ENCODE measurements at regions not wholly inside any gene's neighbourhood (a gene's known extent, or its start where the extent isn't known, plus 50 kb on each side); places are given as distances from the start of the nearest gene placed in this dataset.
"Not testable (repeated sequence)": the region's sequence is repeated elsewhere in the genome, so short reads cannot be mapped to it uniquely, and the experiment has no call there.

GRCh38 chr1:200257235-200257634, 152.6 kb downstream of the ZNF281 start:
- Histone ChIP-seq H2AFZ (ENCODE audit: low read length) (no peak overlapping the region), H3K4me1 (ENCODE audit: insufficient read depth, low read length) (peaks cover 31% of the 10 kb centered on the region), H3K9me3 (ENCODE audit: low read length) (no peaks in the 10 kb centered on the region), H3K79me2 (ENCODE audit: insufficient read depth, low read length) (no peaks in the 10 kb centered on the region), H3K9ac (ENCODE audit: insufficient read depth, low read depth, low read length) (no peak overlapping the region), H3K36me3 (replicated peaks in 1 of 2; ENCODE audit: control insufficient read depth in 1 of 2, insufficient read depth in 2 of 2, low read length in 2 of 2) (no peaks in the 10 kb centered on the region), H3K27me3 (ENCODE audit: control insufficient read depth in 1 of 2, insufficient read depth in 2 of 2, low read length in 2 of 2) (no peaks in the 10 kb centered on the region; a peak in 2 of 5 replicates), H3K4me3 (replicated peaks in 1 of 3; ENCODE audit: insufficient read depth in 1 of 3, low read depth in 2 of 3, low read length in 3 of 3) (no peak overlapping the region), H3K27ac (ENCODE audit: extremely low read length, insufficient read depth, low read length) (no peak overlapping the region), H3K4me2 (ENCODE audit: low read depth, low read length) (no peak overlapping the region), H4K20me1 (ENCODE audit: insufficient read depth, low read length) (no peaks in the 10 kb centered on the region)
- CTCF ChIA-PET (ENCODE audit: low intra/inter-chr PET ratio, low total read pairs) = no interaction called here
- in situ Hi-C loops (cut with HindIII; ENCODE audit: extremely low pct_ligation_motif_present, low pct_unique_long_range_greater_than_20kb) = loop anchor here (25.0 kb wide), 1 partner anchor 570 kb away; no protein-coding TSS in a partner anchor
- TF ChIP-seq ZNF558 (CRISPR knock-in tag; IDR thresholded peaks at IDR 0.05; ENCODE audit: borderline replicate concordance) (no peak), ZSCAN21 (CRISPR knock-in tag; IDR thresholded peaks at IDR 0.05; ENCODE audit: borderline replicate concordance) (no peak), NFIB (CRISPR knock-in tag; IDR thresholded peaks at IDR 0.05; ENCODE audit: borderline replicate concordance) (no peak), POLR2AphosphoS2 (IDR thresholded peaks at IDR 0.05; ENCODE audit: low read depth, low read length) (no peak), ZBTB49 (CRISPR knock-in tag; IDR thresholded peaks at IDR 0.05; ENCODE audit: borderline replicate concordance) (no peak)
- TF ChIP-seq, protein P1, sequence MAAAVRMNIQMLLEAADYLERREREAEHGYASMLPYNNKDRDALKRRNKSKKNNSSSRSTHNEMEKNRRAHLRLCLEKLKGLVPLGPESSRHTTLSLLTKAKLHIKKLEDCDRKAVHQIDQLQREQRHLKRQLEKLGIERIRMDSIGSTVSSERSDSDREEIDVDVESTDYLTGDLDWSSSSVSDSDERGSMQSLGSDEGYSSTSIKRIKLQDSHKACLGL (CRISPR knock-in tag; IDR thresholded peaks at IDR 0.05) = no peak
- no TSS peak for BruUV-seq (replicated peaks)
- DNase-seq (ENCODE audit: low spot score) (no peak), FAIRE-seq (no peak), ATAC-seq (no peak)
- intact Hi-C loops (cut with micrococcal nuclease; ENCODE audit: unreplicated experiment) = no loop called here
- POLR2A ChIA-PET = no interaction called here
- 46% methylated on average over 10 of the region's 10 CpGs for WGBS (ENCODE audit: low lambda C conversion rate)

GRCh38 chr1:200254602-200255001, 155.2 kb downstream of the ZNF281 start:
- FAIRE-seq; H3K79me2 ChIP-seq (ENCODE audit: insufficient read depth, low read length); H3K4me2 ChIP-seq (ENCODE audit: low read depth, low read length); DNase-seq (ENCODE audit: low spot score); H3K36me3 ChIP-seq (replicated peaks in 1 of 2; ENCODE audit: control insufficient read depth in 1 of 2, insufficient read depth in 2 of 2, low read length in 2 of 2); CTCF ChIA-PET (ENCODE audit: low intra/inter-chr PET ratio, low total read pairs); H2AFZ ChIP-seq (ENCODE audit: low read length); ATAC-seq; H3K27ac ChIP-seq (ENCODE audit: extremely low read length, insufficient read depth, low read length); H3K9ac ChIP-seq (ENCODE audit: insufficient read depth, low read depth, low read length); H3K4me1 ChIP-seq (ENCODE audit: insufficient read depth, low read length); H3K9me3 ChIP-seq (ENCODE audit: low read length); intact Hi-C loops (cut with micrococcal nuclease; ENCODE audit: unreplicated experiment); BruUV-seq (replicated peaks); H4K20me1 ChIP-seq (ENCODE audit: insufficient read depth, low read length); H3K4me3 ChIP-seq (replicated peaks in 1 of 3; ENCODE audit: insufficient read depth in 1 of 3, low read depth in 2 of 3, low read length in 3 of 3); POLR2A ChIA-PET; H3K27me3 ChIP-seq (ENCODE audit: control insufficient read depth in 1 of 2, insufficient read depth in 2 of 2, low read length in 2 of 2): not testable (repeated sequence)
- WGBS (ENCODE audit: low lambda C conversion rate) = 29% methylated on average over 9 of the region's 9 CpGs
- in situ Hi-C loops (cut with HindIII; ENCODE audit: extremely low pct_ligation_motif_present, low pct_unique_long_range_greater_than_20kb) = loop anchor here (25.0 kb wide), 1 partner anchor 567 kb away; no protein-coding TSS in a partner anchor

Measured in HepG2 (cell line).